ENCODE measurements at regions not wholly inside any gene's neighbourhood (a gene's known extent, or its start where the extent isn't known, plus 50 kb on each side); places are given as distances from the start of the nearest gene placed in this dataset.

- Histone ChIP-seq H3K27me3 (no peaks in the 10 kb centered on the region), H3K9me3 (no peaks in the 10 kb centered on the region), H3K27ac (no peak overlapping the region), H3K4me1 (no peaks in the 10 kb centered on the region), H3K4me3 (no peak overlapping the region), H3K36me3 (no peaks in the 10 kb centered on the region)
- DNase-seq (ENCODE audit: low spot score) = no peak
- TF ChIP-seq, protein P1, sequence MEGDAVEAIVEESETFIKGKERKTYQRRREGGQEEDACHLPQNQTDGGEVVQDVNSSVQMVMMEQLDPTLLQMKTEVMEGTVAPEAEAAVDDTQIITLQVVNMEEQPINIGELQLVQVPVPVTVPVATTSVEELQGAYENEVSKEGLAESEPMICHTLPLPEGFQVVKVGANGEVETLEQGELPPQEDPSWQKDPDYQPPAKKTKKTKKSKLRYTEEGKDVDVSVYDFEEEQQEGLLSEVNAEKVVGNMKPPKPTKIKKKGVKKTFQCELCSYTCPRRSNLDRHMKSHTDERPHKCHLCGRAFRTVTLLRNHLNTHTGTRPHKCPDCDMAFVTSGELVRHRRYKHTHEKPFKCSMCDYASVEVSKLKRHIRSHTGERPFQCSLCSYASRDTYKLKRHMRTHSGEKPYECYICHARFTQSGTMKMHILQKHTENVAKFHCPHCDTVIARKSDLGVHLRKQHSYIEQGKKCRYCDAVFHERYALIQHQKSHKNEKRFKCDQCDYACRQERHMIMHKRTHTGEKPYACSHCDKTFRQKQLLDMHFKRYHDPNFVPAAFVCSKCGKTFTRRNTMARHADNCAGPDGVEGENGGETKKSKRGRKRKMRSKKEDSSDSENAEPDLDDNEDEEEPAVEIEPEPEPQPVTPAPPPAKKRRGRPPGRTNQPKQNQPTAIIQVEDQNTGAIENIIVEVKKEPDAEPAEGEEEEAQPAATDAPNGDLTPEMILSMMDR (IDR thresholded peaks at IDR 0.05) = no peak
These were observed 526.7 kb upstream of the SETBP1 start for GRCh38 chr18:44153981-44154380.

DNA sequence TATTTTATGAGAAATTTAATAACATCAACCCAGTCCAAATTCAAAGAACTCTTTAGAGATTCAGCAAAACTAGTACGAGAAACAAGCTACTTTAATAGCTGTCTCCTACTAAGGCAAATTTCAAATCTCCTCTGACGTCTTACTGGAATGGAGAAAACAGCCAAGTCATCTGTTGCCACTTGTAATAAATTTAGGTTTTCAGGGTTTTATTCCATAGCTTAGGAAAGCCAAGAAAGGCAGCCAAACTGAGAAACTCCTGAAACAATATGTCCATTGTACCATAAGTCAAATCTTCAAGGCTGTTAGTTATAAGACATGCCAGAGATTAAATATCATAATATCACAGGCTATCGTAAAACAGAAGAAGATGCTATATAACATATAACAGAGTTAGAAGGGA, 524.6 kb upstream of the SETBP1 start:
- no peaks in the 10 kb centered on the region for H3K36me3 ChIP-seq
- no peaks in the 10 kb centered on the region for H3K27me3 ChIP-seq
- no peak overlapping the region for H3K27ac ChIP-seq
- H3K4me3 ChIP-seq = no peak overlapping the region
- TF ChIP-seq, protein P1 (IDR thresholded peaks at IDR 0.05) = no peak
- no peak for DNase-seq (ENCODE audit: low spot score)
- no peaks in the 10 kb centered on the region for H3K9me3 ChIP-seq
- no peaks in the 10 kb centered on the region for H3K4me1 ChIP-seq

GRCh38 chr18:44156776-44157335, 523.8 kb upstream of the SETBP1 start:
- Histone ChIP-seq H3K4me3 (no peak overlapping the region), H3K27me3 (no peaks in the 10 kb centered on the region), H3K27ac (no peak overlapping the region), H3K9me3 (peaks cover 0 to 2% of the 10 kb centered on the region in 2 donors), H3K4me1 (no peaks in the 10 kb centered on the region), H3K36me3 (no peaks in the 10 kb centered on the region)
- no peak for DNase-seq (ENCODE audit: low spot score)
- TF ChIP-seq, protein P1 (IDR thresholded peaks at IDR 0.05) = no peak

DNA sequence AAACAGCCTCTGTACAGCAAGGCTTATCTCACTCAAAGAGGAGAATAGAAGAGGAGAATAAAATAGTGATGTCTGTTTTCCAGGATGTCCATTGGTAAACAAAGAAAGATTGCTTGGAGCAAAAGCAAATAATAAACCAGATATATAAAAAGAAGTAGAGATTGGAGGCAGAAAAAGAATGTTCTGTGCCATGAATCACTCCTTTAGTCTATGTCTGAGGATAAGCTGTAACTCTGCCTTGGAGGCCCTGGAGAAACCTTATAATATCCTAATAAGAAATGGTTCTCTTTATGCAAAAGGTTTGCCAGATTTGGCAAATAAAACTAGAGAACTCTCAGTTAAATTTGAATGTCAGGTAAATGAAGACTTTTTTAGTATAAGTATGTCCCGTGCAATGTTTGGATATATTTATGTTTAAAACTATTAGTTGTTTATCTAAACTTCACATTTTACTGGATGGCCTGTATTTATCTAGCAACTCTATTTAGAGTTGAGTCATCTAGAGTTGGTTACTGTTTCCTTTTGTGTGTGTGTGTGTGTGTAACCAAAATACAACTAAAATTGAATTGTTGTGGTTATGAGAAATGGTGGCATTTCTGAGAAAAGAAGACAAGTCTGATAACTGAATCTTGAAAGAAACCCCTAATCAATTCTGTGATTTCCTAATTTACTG, 510.3 kb upstream of the SETBP1 start:
- TF ChIP-seq, protein P1 (IDR thresholded peaks at IDR 0.05) = no peak

GRCh38 chr18:44171301-44171700, 509.4 kb upstream of the SETBP1 start:
- TF ChIP-seq, protein P1 (IDR thresholded peaks at IDR 0.05) = no peak

More for the DNA sequence above, 510.3 kb upstream of the SETBP1 start:
- DNase-seq (ENCODE audit: low spot score) = no peak
- no peaks in the 10 kb centered on the region for H3K9me3 ChIP-seq
- H3K27me3 ChIP-seq = no peaks in the 10 kb centered on the region
- H3K36me3 ChIP-seq = no peaks in the 10 kb centered on the region
- no peak overlapping the region for H3K27ac ChIP-seq
- no peaks in the 10 kb centered on the region for H3K4me1 ChIP-seq
- H3K4me3 ChIP-seq = no peak overlapping the region

DNA sequence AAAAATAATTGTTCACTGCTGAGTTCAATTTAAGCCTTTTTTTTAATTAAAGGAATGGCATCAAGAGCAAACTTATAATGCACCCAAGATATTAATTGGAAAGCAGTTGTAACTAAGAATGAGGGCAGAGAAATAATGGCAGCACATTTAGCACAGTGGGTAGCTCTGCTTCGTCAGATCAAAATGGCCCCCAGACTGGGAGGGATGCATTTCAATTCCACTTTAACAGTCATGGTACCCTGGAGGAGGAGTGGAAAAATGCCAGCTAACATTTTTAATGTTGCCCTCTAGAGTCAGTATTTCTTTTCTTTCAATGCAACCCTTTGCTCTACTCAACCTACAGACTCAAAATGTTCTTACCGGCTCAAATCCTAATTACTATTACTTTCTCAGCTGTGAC, 504.8 kb upstream of the SETBP1 start:
- Histone ChIP-seq H3K4me3 (no peak overlapping the region), H3K27me3 (no peaks in the 10 kb centered on the region), H3K27ac (no peak overlapping the region), H3K36me3 (no peaks in the 10 kb centered on the region), H3K9me3 (no peaks in the 10 kb centered on the region), H3K4me1 (no peaks in the 10 kb centered on the region)
- DNase-seq (ENCODE audit: low spot score) = no peak
- TF ChIP-seq, protein P1 (IDR thresholded peaks at IDR 0.05) = no peak

More at GRCh38 chr18:44171301-44171700, 509.4 kb upstream of the SETBP1 start:
- no peak for DNase-seq (ENCODE audit: low spot score)
- H3K27me3 ChIP-seq = no peaks in the 10 kb centered on the region
- H3K4me3 ChIP-seq = no peak overlapping the region
- no peaks in the 10 kb centered on the region for H3K36me3 ChIP-seq
- no peaks in the 10 kb centered on the region for H3K4me1 ChIP-seq
- H3K27ac ChIP-seq = no peak overlapping the region
- no peaks in the 10 kb centered on the region for H3K9me3 ChIP-seq

All from right atrium auricular region (tissue), 2 donors.